GM12878 (cell line): ENCODE measurements at regions not wholly inside any gene's neighbourhood (a gene's known extent, or its start where the extent isn't known, plus 50 kb on each side); places are given as distances from the start of the nearest gene placed in this dataset.

ENCODE experiments used
- EZH2 ChIP-seq: IDR thresholded peaks from 2 replicates; pipeline ENCODE4 v1.6.1; 2012; ENCODE audit warnings: low read depth, mild to moderate bottlenecking, control low read depth, inconsistent platforms, low read length, borderline replicate concordance; ENCODE audit not compliant: control insufficient read depth
- KLF5 ChIP-seq: fragments of 450-650 bp; IDR thresholded peaks from 2 replicates; pipeline ENCODE4 v1.6.1; 2014; ENCODE audit warnings: mild to moderate bottlenecking; ENCODE audit not compliant: partially characterized antibody
- MTA2 ChIP-seq: fragments of 450-650 bp; IDR thresholded peaks from 2 replicates; pipeline ENCODE4 v1.6.1; 2016; ENCODE audit warnings: low read depth, mild to moderate bottlenecking, moderate library complexity
- TF ChIP-seq, protein P1 (sequence below), 3 experiments: IDR thresholded peaks in 2 of 3; conservative IDR thresholded peaks in 1 of 3; 2 replicates each; pipeline ENCODE4 v1.5.1; 2011; ENCODE audit warnings: low read depth in 3 of 3, low read length in 3 of 3, mild to moderate bottlenecking in 3 of 3, control low read depth in 2 of 3, moderate library complexity in 2 of 3, inconsistent platforms in 1 of 3, mixed read lengths in 1 of 3; ENCODE audit not compliant: control insufficient read depth in 2 of 3, insufficient read depth in 1 of 3; ENCODE audit errors: extremely low read depth in 1 of 3
- TF ChIP-seq, protein P2 (sequence below): IDR thresholded peaks from 2 replicates; pipeline ENCODE4 v1.6.1; 2012; ENCODE audit warnings: low read depth, low read length, improper control_type of control experiment
- TF ChIP-seq, protein P3 (sequence below): fragments of 450-650 bp; conservative IDR thresholded peaks from 2 replicates; pipeline ENCODE4 v1.6.1; 2017; ENCODE audit warnings: mild to moderate bottlenecking, moderate library complexity

DNA sequence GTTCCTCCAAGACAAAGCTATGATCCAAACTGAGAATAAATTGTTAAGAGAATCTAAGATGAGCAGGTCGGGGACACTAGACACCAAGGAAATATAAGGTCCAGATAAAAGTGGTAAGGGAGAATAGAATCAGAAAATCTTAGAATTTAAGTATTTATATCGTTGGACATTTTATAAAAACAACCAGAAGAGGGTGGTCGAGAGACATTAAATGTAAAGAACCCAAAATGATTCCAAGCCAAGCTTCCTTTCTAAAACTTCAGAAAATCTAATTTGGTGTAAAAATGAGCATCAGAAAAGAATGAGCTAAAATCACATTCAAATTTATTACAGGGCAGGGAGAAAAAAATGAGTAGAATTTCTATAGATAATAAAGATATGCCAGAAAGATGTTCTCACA is 97.8 kb upstream of the OGFRL1 start:
- TF ChIP-seq EZH2 (no peak), MTA2 (no peak), KLF5 (no peak)
- TF ChIP-seq, protein P1, sequence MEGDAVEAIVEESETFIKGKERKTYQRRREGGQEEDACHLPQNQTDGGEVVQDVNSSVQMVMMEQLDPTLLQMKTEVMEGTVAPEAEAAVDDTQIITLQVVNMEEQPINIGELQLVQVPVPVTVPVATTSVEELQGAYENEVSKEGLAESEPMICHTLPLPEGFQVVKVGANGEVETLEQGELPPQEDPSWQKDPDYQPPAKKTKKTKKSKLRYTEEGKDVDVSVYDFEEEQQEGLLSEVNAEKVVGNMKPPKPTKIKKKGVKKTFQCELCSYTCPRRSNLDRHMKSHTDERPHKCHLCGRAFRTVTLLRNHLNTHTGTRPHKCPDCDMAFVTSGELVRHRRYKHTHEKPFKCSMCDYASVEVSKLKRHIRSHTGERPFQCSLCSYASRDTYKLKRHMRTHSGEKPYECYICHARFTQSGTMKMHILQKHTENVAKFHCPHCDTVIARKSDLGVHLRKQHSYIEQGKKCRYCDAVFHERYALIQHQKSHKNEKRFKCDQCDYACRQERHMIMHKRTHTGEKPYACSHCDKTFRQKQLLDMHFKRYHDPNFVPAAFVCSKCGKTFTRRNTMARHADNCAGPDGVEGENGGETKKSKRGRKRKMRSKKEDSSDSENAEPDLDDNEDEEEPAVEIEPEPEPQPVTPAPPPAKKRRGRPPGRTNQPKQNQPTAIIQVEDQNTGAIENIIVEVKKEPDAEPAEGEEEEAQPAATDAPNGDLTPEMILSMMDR (IDR thresholded peaks at IDR 0.05 in 2 of 3, conservative IDR thresholded peaks at IDR 0.05 in 1 of 3; ENCODE audit: control insufficient read depth in 2 of 3, extremely low read depth in 1 of 3, insufficient read depth in 1 of 3, low read depth in 3 of 3, low read length in 3 of 3) = peak in 2 of 3 experiments; percentile 14 to 42; a peak in 2 of 6 replicates
- TF ChIP-seq, protein P2, sequence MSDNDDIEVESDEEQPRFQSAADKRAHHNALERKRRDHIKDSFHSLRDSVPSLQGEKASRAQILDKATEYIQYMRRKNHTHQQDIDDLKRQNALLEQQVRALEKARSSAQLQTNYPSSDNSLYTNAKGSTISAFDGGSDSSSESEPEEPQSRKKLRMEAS = no peak
- TF ChIP-seq, protein P3, sequence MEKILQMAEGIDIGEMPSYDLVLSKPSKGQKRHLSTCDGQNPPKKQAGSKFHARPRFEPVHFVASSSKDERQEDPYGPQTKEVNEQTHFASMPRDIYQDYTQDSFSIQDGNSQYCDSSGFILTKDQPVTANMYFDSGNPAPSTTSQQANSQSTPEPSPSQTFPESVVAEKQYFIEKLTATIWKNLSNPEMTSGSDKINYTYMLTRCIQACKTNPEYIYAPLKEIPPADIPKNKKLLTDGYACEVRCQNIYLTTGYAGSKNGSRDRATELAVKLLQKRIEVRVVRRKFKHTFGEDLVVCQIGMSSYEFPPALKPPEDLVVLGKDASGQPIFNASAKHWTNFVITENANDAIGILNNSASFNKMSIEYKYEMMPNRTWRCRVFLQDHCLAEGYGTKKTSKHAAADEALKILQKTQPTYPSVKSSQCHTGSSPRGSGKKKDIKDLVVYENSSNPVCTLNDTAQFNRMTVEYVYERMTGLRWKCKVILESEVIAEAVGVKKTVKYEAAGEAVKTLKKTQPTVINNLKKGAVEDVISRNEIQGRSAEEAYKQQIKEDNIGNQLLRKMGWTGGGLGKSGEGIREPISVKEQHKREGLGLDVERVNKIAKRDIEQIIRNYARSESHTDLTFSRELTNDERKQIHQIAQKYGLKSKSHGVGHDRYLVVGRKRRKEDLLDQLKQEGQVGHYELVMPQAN = no peak
